Eye (tissue), 1 donor: ENCODE measurements at regions not wholly inside any gene's neighbourhood (a gene's known extent, or its start where the extent isn't known, plus 50 kb on each side); places are given as distances from the start of the nearest gene placed in this dataset.
A peak's percentile ranks its signal among the peaks of the same experiment; 100 is the strongest.
"Not testable (repeated sequence)": the region's sequence is repeated elsewhere in the genome, so short reads cannot be mapped to it uniquely, and the experiment has no call there.

Experiments used
- DNase-seq: peaks from one replicate; pipeline ENCODE4 v3.0.0-alpha.2; 2015

DNA sequence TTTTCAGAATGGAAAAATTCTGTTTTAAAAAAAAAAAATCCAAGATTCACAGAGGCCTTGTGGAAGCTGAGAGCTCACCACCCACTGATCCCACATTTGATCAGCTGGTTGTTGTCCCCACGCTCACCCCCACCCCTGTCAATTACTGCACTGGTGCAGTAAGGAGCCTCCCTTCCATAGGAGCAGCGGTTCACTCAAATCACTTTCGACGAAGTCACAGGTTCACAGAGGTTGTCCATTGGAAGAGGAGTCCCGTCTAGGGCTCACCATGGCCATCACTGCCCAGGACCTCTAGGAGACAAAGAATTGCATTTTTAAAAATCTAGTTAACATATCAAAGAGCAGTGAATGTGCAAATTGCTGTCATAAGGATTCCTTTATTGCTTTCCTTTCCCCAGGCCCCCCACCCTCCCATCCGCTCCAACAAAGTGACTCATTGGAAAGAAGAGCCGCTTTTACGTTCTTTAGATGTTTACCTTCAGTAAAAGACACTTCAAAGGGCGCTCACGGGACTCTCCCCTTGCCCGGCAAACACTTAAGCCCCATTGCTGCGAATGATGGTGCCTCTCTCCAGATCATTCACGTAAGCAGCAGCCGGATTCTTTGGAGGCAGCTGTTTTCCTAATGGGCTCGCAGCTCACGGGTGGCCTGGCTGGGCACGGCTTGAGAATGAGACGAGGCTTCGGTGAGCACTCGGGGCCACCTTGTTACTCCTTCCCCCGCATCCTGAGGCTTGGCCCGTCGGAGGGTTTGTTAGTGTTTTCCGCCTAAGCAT lies 165.5 kb upstream of the SALL3 start:
- peak; percentile 42 for DNase-seq

DNA sequence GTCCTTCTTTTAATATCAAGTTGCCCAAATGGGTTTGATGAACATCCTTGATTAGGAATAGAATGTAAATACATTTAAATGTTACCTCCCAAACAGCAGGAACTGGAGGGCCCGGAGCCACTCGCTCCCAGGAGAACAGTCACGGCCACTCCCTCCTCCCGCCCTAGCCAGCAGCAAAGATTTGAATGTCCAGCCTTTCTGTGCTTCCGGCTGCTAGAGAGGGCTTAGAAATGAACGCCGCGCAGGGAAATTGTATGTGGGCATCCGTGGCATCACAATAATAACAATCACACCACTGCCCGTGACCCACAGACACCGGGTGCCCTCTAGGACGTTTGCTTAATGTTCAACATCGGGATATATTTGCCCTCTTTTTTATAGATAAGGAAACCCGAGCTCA lies 164.9 kb upstream of the SALL3 start:
- DNase-seq = no peak

DNA sequence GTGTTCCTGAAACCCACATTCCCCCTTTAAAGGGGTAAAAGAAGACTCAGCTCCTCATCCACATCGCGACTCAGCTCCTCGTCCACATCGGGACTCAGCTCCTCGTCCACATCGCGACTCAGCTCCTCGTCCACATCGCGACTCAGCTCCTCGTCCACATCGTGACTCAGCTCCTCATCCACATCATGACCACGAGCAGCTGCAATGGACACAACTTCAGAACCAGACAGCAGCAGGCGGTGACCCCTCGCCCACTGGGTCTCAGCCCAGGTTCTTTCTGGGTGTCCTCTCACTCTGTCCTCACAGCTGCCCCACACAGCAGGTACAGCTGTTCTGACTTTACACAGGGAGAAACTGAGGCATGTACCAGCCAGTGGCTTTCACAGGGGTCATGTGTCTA lies 163.5 kb upstream of the SALL3 start:
- no peak for DNase-seq

DNA sequence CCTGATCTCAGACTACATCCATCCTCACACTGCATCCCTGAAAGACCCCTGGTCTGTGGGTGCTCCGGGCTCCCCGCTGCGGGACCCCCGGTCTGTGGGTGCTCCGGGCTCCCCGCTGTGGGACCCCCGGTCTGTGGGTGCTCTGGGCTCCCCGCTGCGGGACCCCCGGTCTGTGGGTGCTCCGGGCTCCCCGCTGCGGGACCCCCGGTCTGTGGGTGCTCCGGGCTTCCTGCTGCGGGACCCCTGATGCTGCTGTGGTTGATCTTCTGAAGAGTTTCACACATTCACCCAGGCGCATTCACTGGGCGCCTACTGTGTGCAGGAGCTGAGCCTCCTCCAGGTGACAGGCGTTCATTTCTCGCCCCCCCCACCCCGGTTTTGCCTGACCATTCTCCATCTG lies 162.7 kb upstream of the SALL3 start:
- DNase-seq = no peak

DNA sequence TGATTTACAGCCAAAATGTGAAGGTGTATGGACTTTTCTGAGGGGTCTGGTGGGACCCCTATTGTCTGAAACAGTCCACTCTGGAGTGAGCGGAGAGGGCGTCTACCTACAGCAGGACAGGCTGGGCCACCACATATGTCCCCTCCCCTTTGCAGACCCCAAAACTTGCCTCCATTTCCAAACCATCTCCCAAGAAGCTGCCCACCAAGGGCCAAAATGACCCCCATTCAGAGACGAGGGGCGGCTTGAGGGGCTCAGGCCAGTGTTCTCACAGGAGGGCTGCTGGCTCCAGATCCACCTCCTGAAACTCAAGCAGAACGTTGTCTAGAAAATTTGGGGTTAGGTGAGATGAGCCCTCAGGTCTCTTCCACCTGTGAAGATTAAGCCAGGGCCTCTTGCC lies 161.1 kb upstream of the SALL3 start:
- DNase-seq = no peak

DNA sequence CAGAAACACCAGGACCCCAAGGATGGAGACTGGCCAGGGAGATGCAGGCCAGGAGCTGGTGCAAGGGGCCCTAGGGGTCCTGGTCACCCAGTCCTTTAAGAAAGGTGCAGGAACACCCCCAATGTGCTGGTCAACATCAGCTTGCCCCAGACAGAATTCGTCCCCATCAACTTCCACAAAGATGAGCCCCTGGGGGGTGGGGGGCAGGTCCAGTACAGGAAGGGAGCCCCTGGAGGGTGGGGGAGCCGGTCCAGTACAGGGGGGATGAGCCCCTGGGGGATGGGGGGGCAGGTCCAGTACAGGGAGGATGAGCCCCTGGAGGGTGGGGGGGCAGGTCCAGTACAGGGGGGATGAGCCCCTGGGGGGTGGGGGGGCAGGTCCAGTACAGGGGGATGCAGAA lies 160.7 kb upstream of the SALL3 start:
- DNase-seq = no peak

DNA sequence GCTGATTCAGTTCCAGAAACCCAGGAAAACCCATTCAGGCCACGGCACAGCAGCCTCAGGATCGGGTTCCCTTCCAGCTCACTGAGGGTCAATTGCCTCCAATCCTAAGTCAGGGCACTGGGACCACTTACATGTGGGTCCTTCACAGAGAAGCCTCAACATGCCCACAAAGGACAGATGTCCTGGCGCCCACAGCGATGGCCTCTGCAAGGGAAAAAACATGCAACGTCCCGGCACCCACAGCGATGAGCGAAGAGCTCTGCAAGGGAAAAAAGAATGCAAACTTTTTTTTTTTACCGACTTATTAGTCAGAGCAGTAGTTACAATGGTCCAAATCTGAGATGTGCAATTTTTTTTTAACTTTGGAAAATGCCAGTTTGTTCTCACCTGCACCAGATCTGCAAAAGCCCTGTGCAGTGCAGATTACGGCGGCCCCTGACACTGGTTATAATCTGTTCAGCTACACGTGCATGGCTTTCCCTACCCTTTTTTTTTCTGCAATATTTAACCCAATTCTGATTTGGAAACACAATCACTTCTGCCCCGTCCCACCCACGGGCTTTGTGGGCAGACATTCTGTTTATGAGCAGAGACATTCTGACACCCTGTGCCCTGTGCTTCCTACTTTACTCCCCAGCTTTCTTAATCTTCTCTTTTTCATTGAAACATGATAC lies 159.3 kb upstream of the SALL3 start:
- no peak for DNase-seq

DNA sequence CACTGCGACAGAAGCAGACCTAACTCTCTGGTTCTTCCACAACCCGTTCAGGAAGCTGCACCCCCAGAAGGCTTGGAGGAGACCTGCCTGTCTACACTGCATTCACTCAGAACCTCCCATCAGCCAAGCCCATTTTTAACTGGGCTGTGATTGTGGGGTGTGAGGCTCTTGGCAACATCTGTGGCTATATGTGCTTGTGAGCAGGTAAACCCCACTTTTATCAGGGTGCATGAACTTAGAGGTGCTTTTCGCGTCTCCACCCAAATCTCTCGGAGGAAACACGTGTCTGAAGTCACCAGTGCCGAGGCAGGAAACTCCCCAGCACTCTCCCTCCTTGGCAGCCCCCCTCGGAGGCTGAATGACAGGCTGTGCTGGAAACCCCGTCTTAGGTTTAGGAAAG lies 158.2 kb upstream of the SALL3 start:
- no peak for DNase-seq

DNA sequence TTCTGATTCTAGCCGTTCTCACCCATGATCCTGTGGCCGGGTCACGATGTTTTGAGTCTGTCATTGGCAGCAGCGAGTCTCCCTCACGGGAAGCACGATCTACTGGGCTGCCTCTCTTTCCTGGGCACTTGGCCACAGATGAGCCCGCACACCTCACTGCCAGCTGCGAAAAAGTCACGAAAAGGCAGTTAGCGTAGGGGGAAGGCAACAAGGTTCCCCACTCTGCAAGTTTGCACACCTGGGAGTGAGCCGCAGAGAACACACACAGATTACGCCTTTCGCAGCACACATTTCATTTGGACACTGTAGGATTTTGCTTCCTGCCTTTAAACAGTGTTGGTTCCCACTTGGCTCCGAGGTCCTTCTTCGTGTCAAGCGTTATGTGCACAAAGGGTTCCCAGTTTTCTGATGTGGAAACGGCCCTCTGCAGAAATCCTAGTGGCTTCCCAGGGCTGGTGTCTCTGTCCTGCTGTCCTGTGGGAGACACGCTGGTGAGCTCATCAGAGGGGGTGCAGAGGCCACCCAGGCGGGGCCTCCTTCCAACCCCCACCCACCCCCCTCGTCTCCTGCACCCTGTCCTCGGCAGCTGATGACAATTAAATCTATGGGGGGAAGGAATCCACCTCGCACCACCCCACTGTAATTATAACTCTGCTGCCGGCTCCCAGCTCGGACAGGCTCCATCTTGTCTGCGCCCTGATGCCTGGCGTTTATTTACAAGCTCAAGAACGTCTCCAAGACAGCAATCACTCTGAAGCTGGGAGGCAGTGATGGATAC lies 157.3 kb upstream of the SALL3 start:
- DNase-seq = no peak

DNA sequence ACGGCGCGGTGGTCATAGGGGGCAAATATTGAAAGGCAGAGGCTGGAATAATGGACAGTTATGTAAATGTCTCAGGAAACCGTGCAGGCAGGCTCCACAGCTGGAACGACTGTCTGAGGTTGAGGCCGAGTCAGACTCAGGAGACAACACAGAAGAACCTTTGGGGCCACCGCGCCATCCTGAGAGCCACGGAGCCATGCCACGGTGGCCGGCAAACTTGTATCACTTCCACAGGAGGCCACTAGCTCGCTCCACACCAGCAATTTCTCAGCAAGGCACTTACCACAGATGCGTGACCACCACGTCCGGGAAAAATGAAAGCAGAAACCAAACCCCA lies 156.7 kb upstream of the SALL3 start:
- DNase-seq = no peak

DNA sequence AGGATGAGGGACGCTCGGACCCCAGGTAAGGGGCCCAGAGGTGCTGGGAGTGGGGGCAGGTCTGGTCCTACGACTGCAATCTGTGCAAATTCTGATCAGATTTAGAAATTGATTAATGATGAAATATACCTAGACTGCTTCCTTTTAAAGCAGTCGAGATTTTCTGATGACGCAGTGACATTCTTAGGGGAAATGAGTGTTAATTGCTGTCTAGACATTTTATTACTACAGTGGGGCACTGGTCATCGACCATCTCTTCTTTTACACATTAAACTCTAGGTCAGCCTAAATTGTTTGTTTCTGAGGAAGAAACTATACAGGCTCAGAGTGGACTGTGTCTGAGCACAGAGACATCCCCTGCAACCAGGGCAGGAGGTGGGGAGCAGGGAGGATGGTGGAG lies 154.4 kb upstream of the SALL3 start:
- no peak for DNase-seq

DNA sequence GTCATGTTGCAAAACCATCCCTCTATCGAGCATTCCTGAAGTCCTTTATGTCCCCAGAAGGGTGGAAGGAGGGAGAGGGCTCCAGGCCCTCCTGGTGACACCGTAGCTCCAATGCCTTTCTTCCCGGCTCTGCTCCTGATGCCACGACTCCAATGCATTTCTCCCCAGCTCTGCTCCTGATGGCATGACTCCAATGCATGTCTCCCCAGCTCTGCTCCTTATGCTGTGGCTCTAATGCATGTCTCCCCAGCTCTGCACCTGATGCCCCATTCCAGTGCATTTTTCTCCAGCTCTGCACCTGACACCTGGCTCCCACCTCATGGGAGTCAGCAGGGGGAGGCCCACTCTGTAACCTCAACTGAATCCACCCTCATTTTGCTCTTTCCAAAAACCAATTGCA lies 153.0 kb upstream of the SALL3 start:
- no peak for DNase-seq

DNA sequence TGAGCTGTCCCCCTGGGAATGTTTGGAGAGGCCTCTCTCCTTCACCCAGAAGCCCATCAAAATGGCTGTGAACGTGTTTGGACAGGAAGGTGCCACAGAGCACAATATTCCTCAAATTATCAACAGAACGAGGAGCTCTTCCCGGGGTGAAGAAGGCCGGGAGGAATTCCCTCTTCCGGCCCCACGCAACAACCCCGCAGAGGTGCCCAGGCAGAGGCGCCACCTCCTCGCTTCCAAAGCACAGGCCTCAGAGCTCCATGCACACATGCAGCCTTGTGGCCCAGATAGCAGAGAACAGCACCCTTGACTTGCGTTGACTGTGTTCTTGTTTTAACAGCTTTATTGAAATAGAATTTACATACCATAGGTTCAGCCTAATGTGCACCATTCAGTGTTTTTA lies 152.5 kb upstream of the SALL3 start:
- DNase-seq = no peak

DNA sequence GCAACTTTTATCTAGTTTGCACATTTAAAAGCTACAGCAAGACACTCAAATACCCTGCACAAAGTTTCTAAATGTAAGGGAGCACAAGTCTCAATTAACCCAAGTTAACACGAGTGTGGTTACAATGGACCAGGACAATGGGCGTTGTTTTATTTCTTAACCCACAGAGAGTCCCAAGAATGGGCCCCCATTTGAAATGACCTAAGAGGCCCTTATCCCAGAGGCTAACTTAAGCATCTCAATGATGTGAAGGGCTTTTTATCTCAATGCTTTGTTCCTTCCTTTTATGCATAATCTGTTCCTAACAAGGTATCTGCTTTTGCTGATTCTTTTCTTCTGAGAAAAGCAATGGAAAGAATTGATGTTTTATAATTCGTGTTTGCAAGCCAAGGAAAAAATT lies 151.5 kb upstream of the SALL3 start:
- DNase-seq = no peak

DNA sequence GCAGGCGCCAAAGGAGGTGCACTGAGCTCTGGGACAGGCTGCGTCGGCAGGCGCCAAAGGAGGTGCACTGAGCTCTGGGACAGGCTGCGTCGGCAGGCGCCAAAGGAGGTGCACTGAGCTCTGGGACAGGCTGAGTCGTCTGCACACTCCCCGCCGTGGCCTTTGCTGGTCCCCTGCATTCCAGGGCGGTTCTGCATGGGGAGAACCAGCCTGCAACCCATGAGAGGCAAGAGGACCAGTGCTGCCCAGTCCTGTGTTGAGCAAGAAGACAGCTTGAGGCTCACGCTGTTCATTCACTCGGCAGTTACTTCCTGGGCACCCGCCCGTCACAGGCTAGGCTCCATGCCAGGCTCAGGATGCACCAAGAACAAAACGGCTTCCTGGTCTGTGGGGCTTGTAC lies 150.6 kb upstream of the SALL3 start:
- DNase-seq = not testable (repeated sequence)

DNA sequence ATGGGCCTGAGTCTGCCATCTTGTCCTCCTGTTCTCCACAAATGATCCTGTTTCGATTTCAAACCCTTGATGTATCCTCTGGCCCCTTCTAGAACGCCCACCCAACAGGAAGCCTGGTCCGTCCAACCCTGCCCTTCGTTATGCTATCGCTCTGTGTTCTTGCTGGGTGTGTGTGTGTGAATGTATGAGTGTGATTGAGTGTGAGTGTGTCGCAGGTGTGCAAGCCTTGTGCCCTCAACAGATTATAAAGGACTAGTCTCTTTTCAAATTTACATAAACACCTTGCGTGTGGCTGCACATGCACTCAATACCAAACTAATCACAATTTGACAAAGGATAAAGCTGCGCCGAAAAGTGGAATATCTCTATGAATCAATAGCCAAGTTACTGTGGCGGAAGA lies 149.5 kb upstream of the SALL3 start:
- no peak for DNase-seq

DNA sequence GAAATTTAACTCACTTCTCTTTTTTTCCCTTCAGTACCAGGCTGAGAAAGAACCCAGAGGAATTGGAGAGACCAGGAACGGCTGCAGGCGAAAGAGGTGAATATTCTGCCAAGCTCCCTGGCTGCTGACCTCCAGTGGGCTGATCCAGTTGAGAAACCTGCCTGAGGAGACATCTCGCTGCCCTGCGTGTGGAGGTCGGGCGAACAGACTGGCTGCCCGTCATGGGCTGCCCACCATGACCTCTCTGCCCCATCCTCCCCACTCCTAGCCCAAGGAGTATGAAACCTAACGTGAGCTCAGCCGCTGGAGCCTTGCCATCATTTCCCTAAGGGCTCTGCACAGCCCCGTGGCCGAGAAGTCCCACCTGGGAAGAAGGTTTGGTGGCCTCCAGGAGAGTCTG lies 148.8 kb upstream of the SALL3 start:
- no peak for DNase-seq

DNA sequence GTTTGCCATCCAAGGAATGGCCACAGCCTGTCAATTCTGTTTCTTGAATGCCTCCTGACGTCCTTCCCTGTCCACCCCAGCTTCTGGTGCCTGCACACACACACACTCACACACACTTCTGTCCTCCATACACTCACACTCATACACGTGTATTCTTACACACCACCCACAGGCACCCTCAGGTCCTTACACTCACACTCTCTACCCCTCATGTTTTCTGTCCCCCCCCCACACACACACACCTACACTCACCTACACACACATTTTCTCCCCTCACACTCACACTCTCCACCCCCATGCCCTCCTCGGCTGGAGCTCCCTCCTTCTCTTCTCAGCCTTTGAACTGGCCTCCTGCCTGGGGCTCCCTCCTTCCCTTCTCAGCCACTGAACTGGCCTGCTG lies 148.0 kb upstream of the SALL3 start:
- DNase-seq = no peak

DNA sequence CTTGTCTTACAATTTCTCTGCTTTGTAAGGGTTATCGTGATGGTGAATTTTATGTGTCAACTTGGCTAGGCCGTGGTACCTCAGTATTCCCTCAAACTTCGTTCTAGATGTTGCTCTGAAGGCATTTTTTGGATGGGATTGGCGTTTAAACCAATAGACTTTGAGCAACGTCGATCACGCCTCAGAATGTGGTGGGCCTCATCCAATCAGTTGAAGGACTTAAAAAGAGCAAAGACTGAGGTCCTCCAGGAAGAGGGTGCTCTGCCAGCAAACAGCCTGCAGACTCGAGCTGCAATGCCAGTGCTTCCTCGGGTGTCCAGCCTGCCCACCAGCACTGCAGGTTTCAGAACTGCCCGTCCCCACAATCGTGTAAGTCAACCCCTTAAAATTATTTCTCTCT lies 145.8 kb upstream of the SALL3 start:
- DNase-seq = no peak

DNA sequence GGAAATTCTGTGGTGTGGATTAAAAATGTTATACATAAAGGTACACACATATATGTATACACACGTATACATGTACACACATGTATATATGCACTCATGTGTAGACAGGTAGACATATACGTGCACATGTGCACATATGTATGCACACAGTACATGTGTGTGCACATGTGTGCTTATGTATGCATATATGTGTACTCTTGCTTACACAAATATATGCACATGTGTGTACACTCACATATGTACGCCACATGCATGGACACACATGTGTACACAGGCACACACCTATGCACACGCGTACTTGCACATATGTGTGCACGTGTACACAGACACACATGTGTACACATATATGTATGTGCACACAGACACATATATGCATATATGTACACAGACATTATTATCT lies 142.8 kb upstream of the SALL3 start:
- DNase-seq = no peak

DNA sequence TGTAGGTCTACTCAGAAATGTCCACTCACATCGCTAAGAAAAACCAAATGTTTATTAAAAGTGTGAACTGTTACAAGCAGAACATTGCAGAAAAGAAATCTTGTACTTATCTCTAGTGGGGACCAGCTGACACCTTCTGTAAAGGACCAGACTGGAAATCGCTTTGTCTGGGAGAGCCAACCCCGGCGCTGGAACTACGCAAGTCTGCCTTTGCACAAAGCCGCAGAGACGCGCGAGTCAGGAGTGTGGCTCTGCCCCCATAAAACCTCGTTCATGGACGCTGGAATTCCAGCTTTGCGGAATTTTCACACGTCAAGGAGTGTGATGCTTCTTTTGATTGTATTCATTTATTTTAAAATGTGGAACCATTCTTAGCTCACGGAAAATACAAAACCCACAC lies 141.9 kb upstream of the SALL3 start:
- DNase-seq = no peak

DNA sequence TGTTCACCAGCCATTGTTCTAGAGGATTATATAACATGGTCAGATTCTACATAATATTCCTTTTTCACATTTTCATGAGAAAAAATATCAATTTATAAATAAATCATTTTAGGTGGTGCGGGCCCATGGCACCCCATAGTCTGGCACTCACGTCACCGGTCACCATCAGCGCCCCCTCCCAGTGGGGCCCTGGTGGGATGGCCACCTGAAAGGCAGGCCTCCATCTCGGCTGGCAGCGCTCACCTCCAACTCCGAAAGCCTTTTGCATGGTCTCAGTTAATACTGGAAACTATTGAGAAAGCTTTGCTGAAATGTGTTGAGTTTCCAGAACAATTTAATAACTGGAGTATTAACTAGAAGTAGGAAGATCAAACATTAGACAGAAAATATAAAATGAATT lies 141.4 kb upstream of the SALL3 start:
- DNase-seq = no peak

DNA sequence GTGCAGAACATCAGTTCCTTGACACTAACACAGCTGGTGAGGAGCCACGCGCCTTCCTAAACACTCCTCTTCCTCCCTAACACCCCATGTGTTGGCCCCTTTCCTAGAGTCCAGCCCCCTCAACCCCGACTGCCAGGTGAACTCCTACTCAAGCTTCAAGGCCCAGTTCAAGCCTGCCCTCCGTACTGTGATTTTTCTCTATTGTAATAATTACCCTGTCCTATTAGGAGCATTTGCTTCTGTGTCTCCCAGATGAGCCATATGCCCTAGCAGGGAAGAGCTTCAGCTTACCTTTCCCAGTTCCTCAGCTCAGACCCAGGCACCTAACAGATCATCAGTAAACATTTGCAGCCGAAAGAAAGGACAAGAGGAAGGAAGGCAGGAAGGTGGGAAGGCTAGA lies 130.6 kb upstream of the SALL3 start:
- no peak for DNase-seq

DNA sequence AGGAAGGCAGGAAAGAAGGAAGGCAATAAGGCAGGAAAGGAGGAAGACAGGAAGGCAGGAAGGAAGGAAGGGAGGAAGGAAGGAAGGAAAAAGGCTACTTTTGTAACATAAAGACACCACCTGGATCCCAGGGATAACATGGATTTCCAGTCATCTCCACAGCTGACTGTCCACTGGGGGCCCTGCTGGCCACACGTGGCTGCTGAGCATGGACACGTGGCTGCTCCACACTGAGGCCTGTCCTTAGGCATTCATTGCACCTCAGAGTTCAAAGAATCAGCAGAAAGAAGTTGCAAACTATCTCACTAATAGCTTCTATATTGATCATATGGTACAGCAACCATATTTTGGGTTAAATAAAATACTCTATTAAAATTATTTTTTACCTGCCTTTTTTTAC lies 130.2 kb upstream of the SALL3 start:
- no peak for DNase-seq
